ENCODE measurements at regions not wholly inside any gene's neighbourhood (a gene's known extent, or its start where the extent isn't known, plus 50 kb on each side); places are given as distances from the start of the nearest gene placed in this dataset.

GRCh38 chr3:66603151-66603611, 102.4 kb upstream of the LRIG1 start:
- Histone ChIP-seq H4K20me1 (ENCODE audit: low read depth) (no peaks in the 10 kb centered on the region), H3K27ac (no peak overlapping the region), H3K4me1 (peaks cover 39% of the 10 kb centered on the region), H3F3A (ENCODE audit: low read depth) (peaks cover 12% of the 10 kb centered on the region), H3K9me3 (ENCODE audit: low read depth) (no peaks in the 10 kb centered on the region), H3K9ac (no peak overlapping the region), H3K79me2 (ENCODE audit: low read depth) (no peaks in the 10 kb centered on the region), H3K4me2 (no peak overlapping the region), H3K36me3 (no peaks in the 10 kb centered on the region), H3K4me3 (no peak overlapping the region), H2AFZ (replicated peaks) (no peak overlapping the region), H3K27me3 (no peaks in the 10 kb centered on the region)
- Mint-ChIP-seq H3K9me3 (peaks cover 4% of the 10 kb centered on the region), H3K27ac (no peak overlapping the region), H3K27me3 (ENCODE audit: insufficient read depth, low read depth) (no peaks in the 10 kb centered on the region), H3K4me1 (peaks cover 18% of the 10 kb centered on the region), H3K4me3 (no peak overlapping the region), H3K36me3 (no peaks in the 10 kb centered on the region)
- DNase-seq (ENCODE audit: low spot score), result no peak
- TF ChIP-seq EZH2phosphoT487 (IDR thresholded peaks at IDR 0.05) (no peak), CTCF (IDR thresholded peaks at IDR 0.05) (no peak), EZH2 (IDR thresholded peaks at IDR 0.05) (no peak)

GRCh38 chr3:66604481-66604880, 103.7 kb upstream of the LRIG1 start:
- Histone ChIP-seq H2AFZ (replicated peaks) (no peak overlapping the region), H3F3A (ENCODE audit: low read depth) (peaks cover 22% of the 10 kb centered on the region), H3K79me2 (ENCODE audit: low read depth) (no peaks in the 10 kb centered on the region), H3K36me3 (no peaks in the 10 kb centered on the region), H3K9ac (no peak overlapping the region), H3K27ac (no peak overlapping the region), H3K9me3 (ENCODE audit: low read depth) (no peaks in the 10 kb centered on the region), H3K4me1 (peaks cover 44% of the 10 kb centered on the region), H3K27me3 (no peaks in the 10 kb centered on the region), H3K4me3 (no peak overlapping the region), H3K4me2 (no peak overlapping the region), H4K20me1 (ENCODE audit: low read depth) (no peaks in the 10 kb centered on the region)
- DNase-seq (ENCODE audit: low spot score), result no peak
- Mint-ChIP-seq H3K4me3 (no peak overlapping the region), H3K9me3 (peaks cover 10% of the 10 kb centered on the region), H3K27ac (no peak overlapping the region), H3K27me3 (ENCODE audit: insufficient read depth, low read depth) (no peaks in the 10 kb centered on the region), H3K36me3 (peaks cover 1% of the 10 kb centered on the region), H3K4me1 (peaks cover 17% of the 10 kb centered on the region)
- TF ChIP-seq EZH2 (IDR thresholded peaks at IDR 0.05) (no peak), CTCF (IDR thresholded peaks at IDR 0.05) (no peak), EZH2phosphoT487 (IDR thresholded peaks at IDR 0.05) (no peak)

- Histone ChIP-seq H3F3A (ENCODE audit: low read depth) (peaks cover 31% of the 10 kb centered on the region), H2AFZ (replicated peaks) (peak overlapping the region; percentile 34), H3K4me1 (peaks cover 50% of the 10 kb centered on the region), H3K4me3 (no peak overlapping the region), H3K9ac (no peak overlapping the region), H3K27ac (no peak overlapping the region), H4K20me1 (ENCODE audit: low read depth) (no peaks in the 10 kb centered on the region), H3K9me3 (ENCODE audit: low read depth) (no peaks in the 10 kb centered on the region), H3K79me2 (ENCODE audit: low read depth) (no peaks in the 10 kb centered on the region), H3K27me3 (no peaks in the 10 kb centered on the region), H3K4me2 (no peak overlapping the region), H3K36me3 (no peaks in the 10 kb centered on the region)
- H3K27ac Mint-ChIP-seq, result no peak overlapping the region
- DNase-seq (ENCODE audit: low spot score), result no peak
- peaks cover 24% of the 10 kb centered on the region for H3K4me1 Mint-ChIP-seq
- H3K27me3 Mint-ChIP-seq (ENCODE audit: insufficient read depth, low read depth), result no peaks in the 10 kb centered on the region
- no peak for TF ChIP-seq EZH2 (IDR thresholded peaks at IDR 0.05)
- no peak for TF ChIP-seq EZH2phosphoT487 (IDR thresholded peaks at IDR 0.05)
- TF ChIP-seq CTCF (IDR thresholded peaks at IDR 0.05), result no peak
- peaks cover 1% of the 10 kb centered on the region for H3K36me3 Mint-ChIP-seq
- no peak overlapping the region for H3K4me3 Mint-ChIP-seq
- H3K9me3 Mint-ChIP-seq, result peaks cover 11% of the 10 kb centered on the region
Observed at GRCh38 chr3:66606126-66606525, 105.3 kb upstream of the LRIG1 start.

All from neural progenitor cell (in vitro differentiated cells).